ENCODE measurements at regions not wholly inside any gene's neighbourhood (a gene's known extent, or its start where the extent isn't known, plus 50 kb on each side); places are given as distances from the start of the nearest gene placed in this dataset.
A peak's percentile ranks its signal among the peaks of the same experiment; 100 is the strongest.
"Not testable (repeated sequence)": the region's sequence is repeated elsewhere in the genome, so short reads cannot be mapped to it uniquely, and the experiment has no call there.

DNA sequence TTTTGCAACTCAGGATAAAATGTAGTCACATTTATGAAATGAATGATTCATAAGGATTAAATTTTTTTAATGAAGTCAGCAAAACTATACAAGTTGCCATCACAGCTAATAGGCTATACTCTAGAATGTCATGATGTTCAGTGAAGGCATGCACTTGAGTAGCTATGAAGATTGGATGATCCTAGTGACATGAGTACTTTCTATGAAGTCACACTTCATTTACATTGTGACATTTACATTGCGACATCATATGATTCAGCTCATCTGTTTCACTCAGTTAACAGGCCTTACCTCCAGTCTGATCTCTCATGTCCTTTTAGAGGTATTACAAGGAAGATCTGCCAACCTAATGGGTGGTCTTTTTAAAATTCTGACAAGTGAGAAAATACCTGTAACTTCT lies 82.7 kb upstream of the FGF13 start:
- TF ChIP-seq, protein P1, sequence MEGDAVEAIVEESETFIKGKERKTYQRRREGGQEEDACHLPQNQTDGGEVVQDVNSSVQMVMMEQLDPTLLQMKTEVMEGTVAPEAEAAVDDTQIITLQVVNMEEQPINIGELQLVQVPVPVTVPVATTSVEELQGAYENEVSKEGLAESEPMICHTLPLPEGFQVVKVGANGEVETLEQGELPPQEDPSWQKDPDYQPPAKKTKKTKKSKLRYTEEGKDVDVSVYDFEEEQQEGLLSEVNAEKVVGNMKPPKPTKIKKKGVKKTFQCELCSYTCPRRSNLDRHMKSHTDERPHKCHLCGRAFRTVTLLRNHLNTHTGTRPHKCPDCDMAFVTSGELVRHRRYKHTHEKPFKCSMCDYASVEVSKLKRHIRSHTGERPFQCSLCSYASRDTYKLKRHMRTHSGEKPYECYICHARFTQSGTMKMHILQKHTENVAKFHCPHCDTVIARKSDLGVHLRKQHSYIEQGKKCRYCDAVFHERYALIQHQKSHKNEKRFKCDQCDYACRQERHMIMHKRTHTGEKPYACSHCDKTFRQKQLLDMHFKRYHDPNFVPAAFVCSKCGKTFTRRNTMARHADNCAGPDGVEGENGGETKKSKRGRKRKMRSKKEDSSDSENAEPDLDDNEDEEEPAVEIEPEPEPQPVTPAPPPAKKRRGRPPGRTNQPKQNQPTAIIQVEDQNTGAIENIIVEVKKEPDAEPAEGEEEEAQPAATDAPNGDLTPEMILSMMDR (conservative IDR thresholded peaks at IDR 0.05): no peak
- no peak overlapping the region for H3K27ac ChIP-seq

DNA sequence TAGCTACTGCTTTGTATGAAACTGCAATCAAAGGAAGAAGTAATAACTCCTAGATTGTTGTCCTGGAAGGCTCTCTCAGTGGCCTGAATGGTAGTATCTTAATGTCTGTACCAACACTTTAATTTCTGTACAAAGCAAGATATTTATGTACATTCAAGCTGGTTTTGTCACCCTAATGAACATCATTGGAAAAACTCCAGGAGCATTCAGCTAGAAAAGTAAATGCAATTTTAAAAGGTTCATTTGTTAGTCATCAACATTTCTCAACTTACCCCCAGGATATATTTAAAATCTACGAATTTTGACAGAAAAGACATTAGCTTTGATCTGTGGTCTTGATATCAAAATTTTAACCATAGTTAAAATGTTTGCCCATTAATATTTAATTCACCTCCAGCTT lies 80.0 kb upstream of the FGF13 start:
- TF ChIP-seq, protein P1 (conservative IDR thresholded peaks at IDR 0.05): no peak

DNA sequence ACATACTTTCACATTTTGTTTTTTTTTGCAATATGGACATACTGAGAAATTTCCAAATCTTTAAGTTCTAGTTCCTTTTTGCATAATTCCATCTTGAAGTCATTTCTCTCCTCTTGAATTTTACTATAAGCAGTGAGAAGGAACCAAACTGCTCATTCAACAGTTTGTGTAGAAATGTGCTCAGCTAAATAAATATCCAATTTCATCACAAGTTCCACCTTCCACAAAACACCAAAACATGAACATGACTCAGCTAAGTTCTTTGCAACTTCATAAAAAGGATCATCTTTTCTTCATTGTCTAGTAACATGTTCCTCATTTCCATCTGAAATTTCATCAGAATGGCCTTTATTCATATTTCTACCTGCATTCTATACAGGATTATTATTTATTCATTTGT lies 77.3 kb upstream of the FGF13 start:
- no peak overlapping the region for H3K27ac ChIP-seq

More for the DNA sequence above, 80.0 kb upstream of the FGF13 start:
- H3K27ac ChIP-seq: no peak overlapping the region

DNA sequence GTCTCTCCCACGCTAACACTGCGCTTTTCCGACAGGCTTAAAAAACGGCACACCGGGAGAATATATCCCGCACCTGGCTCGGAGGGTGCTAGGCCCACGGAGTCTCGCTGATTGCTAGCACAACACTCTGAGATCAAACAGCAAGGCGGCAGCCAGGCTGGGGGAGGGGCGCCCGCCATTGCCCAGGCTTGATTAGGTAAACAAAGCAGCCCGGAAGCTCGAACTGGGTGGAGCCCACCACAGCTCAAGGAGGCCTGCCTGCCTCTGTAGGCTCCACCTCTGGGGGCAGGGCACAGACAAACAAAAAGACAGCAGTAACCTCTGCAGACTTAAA lies 67.0 kb upstream of the FGF13 start:
- not testable (repeated sequence) for H3K27ac ChIP-seq

More for the DNA sequence above, 77.3 kb upstream of the FGF13 start:
- TF ChIP-seq, protein P1 (conservative IDR thresholded peaks at IDR 0.05): no peak

DNA sequence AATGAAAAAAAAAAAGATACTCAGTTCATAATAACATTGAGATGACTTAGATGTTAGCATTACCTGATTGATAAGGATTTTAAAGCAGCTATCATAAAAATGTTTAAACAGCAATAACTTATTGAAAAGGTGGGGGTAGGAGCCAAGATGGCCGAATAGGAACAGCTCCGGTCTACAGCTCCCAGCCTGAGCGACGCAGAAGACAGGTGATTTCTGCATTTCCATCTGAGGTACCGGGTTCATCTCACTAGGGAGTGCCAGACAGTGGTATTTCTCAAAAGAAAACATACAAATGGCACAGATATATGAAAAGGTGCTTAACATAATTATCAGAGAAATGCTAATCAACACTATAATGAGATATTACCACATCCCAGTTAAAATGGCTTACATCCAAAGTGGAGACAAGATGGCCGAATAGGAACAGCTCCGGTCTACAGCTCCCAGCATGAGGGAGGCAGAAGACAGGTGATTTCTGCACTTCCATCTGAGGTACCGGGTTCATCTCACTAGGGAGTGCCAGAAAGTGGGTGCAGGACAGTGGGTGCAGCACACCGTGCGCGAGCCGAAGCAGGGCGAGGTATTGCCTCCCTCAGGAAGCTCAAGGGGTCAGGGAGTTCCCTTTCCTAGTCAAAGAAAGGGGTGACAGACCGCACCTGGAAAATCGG lies 66.5 kb upstream of the FGF13 start:
- not testable (repeated sequence) for H3K27ac ChIP-seq

DNA sequence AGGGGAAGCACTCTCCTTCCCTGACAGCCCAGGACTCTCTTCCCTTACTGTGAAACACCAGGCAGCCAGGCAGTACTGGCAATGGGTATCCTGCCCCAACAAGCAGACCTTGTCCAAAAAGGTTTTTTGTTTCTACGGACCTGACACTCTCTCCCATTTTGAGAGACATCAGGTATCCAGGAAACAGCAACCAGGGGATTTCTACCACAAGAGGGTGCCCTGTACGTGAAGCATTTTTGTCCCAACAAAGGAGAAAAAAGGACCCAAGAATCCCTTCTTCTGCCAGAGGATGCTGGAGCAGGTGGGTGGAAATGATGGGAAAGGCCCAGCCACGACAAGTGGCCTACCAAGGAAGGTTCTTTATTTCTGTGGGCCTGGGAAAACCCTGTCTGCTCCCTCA lies 65.7 kb upstream of the FGF13 start:
- TF ChIP-seq, protein P1 (conservative IDR thresholded peaks at IDR 0.05): peak; percentile 19; the same call in 1 of the 2 replicates
- no peak overlapping the region for H3K27ac ChIP-seq

DNA sequence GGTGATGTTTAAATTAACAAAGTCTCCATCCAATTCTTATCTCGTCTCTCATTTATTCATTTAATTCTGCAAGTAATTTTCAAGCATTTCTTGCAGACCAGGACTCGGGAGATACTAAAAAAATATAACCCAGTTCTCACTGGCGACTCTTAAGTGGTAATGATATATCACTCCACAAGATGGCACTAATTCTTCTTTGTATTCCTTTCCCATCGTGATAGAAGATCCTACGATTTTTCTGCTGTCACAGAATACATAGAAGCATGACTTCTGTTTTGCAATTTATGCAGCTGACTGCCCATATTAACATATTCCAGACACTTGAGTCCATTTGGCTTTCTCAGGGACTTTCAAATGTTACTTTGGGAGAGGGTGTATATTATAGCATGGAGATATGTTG lies 64.0 kb upstream of the FGF13 start:
- H3K27ac ChIP-seq: no peak overlapping the region
- TF ChIP-seq, protein P1 (conservative IDR thresholded peaks at IDR 0.05): peak; percentile 68

DNA sequence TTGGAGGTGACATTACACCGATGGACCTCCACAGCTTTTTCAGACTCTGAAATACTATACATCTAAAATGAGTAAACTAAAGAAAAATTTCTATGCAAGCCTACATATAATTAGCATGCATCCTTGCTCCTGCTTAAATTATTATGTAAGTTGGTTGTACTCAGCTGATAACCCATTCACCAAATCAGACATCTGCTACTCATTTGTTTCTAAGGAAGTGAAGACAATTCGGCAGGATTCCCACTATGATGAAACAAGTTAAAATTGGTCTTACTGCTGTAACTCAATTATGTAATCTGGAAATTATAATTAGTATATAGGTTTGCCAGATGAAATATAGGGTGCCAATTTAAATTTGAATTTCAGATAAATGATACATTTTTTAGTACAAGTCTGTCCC lies 59.5 kb upstream of the FGF13 start:
- no peak overlapping the region for H3K27ac ChIP-seq
- TF ChIP-seq, protein P1 (conservative IDR thresholded peaks at IDR 0.05): no peak

DNA sequence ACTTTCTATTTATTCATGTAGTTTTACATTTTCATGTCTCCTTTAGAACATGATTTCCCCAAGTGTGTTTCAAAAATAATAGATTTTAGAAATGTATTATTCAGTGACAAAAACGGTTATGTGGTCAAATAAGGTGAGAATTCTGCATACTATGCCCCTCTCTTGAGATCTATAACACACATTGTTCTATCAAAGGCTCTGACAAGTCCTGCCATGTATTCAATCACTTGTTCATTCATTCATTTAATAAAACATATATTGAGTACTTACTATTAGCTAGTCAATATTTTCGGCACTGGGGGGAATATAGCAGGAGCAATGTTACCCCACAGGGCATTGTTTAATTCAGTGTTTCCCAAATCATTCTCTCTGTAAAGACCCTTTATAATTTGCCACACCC lies 58.4 kb upstream of the FGF13 start:
- H3K27ac ChIP-seq: no peak overlapping the region
- TF ChIP-seq, protein P1 (conservative IDR thresholded peaks at IDR 0.05): no peak

All from VCaP (cell line).